AG04449 (cell line): ENCODE measurements at regions not wholly inside any gene's neighbourhood (a gene's known extent, or its start where the extent isn't known, plus 50 kb on each side); places are given as distances from the start of the nearest gene placed in this dataset.

ENCODE experiments used
- CTCF ChIA-PET: fragments of 350-600 bp; formaldehyde crosslinking; extraction: SDS; loops from one replicate; lab custom pipeline; 2021; ENCODE audit warnings: antibody characterized with exemption; lab: Yijun Ruan, JAX
- POLR2A ChIA-PET: fragments of 400-600, 350-600 bp; formaldehyde crosslinking; extraction: SDS; loops from one replicate; lab custom pipeline; 2020; ENCODE audit warnings: antibody characterized with exemption, inconsistent platforms; lab: Yijun Ruan, JAX
- DNase-seq: peaks from one replicate; pipeline ENCODE4 v3.0.0-alpha.2; 2010; ENCODE audit warnings: low read depth, low spot score
- H3K4me3 ChIP-seq: 2 replicates; pipeline ENCODE4 v1.5.1; 2011; ENCODE audit warnings: low read depth, mild to moderate bottlenecking, control low read depth, low read length
- CTCF ChIP-seq: IDR thresholded peaks from one replicate; pipeline ENCODE4 v1.5.1; 2011; ENCODE audit warnings: mild to moderate bottlenecking, moderate library complexity, low read length, control low read depth, inconsistent platforms; ENCODE audit not compliant: insufficient read depth; ENCODE audit errors: missing control alignments

GRCh38 chr15:98232761-98233160 lies 272.3 kb downstream of the ARRDC4 start:
- ChIA-PET CTCF (no interaction called here), POLR2A (no interaction called here)
- TF ChIP-seq CTCF: no peak
- H3K4me3 ChIP-seq: no peak overlapping the region
- DNase-seq: no peak

GRCh38 chr15:98233873-98234272 lies 273.4 kb downstream of the ARRDC4 start:
- no peak for DNase-seq
- ChIA-PET CTCF (no interaction called here), POLR2A (no interaction called here)
- no peak for TF ChIP-seq CTCF
- H3K4me3 ChIP-seq: no peak overlapping the region

GRCh38 chr15:98240303-98240702 lies 279.8 kb downstream of the ARRDC4 start:
- ChIA-PET POLR2A (no interaction called here), CTCF (no interaction called here)
- TF ChIP-seq CTCF: no peak
- DNase-seq: no peak
- H3K4me3 ChIP-seq: no peak overlapping the region

- no peak for TF ChIP-seq CTCF
- no peak for DNase-seq
- H3K4me3 ChIP-seq: no peak overlapping the region
- ChIA-PET CTCF (no interaction called here), POLR2A (no interaction called here)
These were observed 280.6 kb downstream of the ARRDC4 start for GRCh38 chr15:98241032-98241554.

GRCh38 chr15:98257290-98257689 lies 296.8 kb downstream of the ARRDC4 start:
- CTCF ChIA-PET: no interaction called here
- no peak for TF ChIP-seq CTCF
- no peak for DNase-seq
- POLR2A ChIA-PET: no interaction called here
- no peak overlapping the region for H3K4me3 ChIP-seq

GRCh38 chr15:98263787-98264186 lies 303.3 kb downstream of the ARRDC4 start:
- DNase-seq: no peak
- TF ChIP-seq CTCF: no peak
- no peak overlapping the region for H3K4me3 ChIP-seq
- ChIA-PET POLR2A (no interaction called here), CTCF (no interaction called here)
